HPDE6-E6E7 (cell line): ENCODE measurements at regions not wholly inside any gene's neighbourhood (a gene's known extent, or its start where the extent isn't known, plus 50 kb on each side); places are given as distances from the start of the nearest gene placed in this dataset.
A peak's percentile ranks its signal among the peaks of the same experiment; 100 is the strongest.
"Not testable (repeated sequence)": the region's sequence is repeated elsewhere in the genome, so short reads cannot be mapped to it uniquely, and the experiment has no call there.

Experiments
- DNase-seq: peaks from one replicate; pipeline ENCODE4 v3.0.0; 2011; ENCODE audit warnings: missing footprints; ENCODE audit errors: extremely low spot score

DNA sequence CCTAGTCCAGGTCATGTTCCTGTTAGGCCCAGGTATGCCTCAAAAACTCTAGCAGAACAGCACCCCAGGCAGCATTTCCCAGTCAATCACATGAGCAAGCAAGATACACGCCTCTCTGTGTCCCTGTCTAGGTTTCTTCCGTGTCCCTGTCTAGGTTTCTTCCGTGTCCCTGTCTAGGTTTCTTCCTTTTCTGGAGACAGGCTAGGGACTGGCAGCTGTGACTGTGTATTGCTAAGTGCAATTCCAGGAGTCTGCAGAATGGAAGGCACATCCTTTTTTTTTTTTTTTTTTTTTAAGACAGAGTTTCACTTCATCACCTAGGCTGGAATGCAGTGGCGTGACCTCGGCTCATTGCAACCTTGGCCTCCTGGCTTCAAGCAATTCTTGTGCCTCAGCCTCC, 77.6 kb downstream of the SETD4 start:
- no peak for DNase-seq

DNA sequence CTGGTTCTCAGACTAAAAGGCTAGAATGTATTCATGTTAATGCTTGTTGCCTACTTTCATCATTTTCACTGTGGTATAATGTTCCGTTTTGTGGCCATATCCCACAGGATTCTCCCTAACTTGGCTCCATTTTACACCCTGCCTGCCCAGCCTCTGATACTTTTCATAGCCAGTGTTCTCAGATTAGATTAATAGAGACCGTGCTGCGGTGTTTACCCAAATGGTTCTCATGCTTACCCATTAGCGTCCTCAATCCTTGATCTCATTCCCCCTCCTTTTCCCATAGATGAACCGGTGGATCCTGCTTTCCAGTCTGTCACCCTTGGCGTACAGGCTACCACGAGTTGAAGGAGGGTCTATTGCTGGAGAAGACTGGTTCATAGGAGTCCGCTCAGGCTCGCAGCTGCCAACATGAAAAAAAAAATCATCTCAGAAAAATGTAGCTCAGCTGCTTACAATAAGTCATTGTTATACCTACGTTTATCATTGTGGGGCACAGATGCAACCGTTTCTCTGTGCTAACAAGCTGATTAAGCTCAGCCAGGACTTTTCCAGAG, 78.7 kb downstream of the SETD4 start:
- DNase-seq: no peak

DNA sequence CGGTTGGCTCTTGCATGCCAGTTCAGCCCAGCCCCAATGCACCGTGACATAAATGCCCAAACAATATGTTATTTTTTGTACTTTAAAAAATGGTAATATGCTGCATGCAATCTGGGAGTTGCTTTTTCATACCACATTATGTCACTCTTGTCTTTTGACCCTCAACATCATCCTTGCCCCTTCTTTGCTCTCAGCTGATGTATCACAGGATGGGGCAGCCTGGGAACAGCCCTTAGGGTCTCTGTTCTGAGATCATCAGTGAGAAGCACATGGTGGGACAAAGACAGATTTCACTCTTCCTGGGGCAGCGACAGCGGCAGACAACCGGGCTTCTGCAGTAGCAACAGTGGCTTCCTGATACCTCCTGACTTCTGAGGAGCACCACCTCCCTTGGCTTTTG, 79.5 kb downstream of the SETD4 start:
- no peak for DNase-seq

DNA sequence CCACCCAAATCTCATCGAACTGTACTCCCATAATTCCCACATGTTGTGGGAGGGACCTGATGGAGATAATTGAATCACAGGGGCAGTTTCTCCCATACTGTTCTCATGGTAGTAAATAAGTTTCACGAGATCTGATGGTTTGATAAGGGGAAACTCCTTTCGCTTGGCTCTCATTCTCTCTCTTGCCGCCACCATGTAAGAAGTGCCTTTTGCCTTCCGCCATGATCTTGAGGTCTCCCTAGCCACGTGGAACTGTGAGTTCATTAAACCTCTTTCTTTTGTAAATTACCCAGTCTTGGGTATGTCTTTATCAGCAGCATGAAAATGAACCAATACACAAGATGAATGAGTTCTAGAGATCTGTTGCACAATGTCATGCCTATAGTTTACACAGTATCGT, 82.5 kb downstream of the SETD4 start:
- not testable (repeated sequence) for DNase-seq

DNA sequence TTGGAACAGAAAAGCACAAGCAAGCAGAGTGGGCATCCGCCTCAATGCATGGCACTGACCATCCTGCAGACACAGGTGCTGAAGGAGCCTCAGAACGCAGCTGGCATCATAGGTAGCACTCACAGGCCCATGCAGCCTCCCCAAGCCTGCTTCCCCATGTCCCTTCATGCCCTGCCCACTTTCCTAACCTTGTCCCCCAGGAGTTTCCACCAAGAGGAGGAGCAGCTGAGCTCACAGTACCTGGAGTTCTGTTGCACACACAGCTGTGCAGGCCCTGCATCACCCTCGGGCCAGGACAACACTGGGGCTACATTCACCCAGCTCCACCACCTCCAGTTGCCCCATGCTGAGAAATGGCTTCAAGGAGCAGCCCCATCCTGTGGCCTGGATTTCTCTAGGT, 83.4 kb downstream of the SETD4 start:
- DNase-seq: no peak

DNA sequence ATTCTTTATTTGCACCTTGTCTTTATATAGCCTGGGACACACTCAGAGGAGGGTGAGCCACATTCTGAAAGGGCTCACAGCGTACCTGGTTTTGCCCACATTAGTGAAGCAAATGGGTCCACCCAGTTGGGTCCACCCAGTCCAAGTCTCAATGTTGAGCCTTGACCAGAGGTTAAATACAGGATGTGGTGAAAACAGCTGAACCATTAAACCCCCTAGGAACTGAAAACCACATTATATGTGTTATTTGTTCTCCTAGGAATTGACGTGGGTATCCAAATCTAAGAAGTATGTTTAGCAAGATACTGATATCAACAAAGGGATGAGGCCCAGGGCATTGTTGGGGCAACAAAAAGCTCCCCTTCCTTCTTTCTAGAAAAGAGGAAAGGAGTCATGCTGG, 83.8 kb downstream of the SETD4 start:
- DNase-seq: no peak

DNA sequence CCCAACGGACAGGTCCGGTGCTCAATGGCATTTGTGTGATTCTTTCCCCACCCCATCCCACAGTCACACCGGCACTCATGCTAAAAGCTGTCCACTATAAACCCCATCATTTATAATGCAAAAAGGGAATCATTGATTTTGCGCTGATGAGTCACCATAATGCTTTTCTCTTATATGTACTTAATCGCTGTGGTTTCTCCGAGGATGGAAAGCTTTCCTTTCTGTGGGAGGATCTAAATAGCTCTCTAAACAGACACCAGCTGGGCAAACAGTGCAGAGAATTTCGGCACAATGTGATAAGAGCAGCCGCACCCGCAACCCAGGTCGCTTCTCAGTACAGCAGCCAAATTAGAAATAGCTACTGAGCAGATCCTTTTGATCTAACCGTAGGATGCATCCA, 85.6 kb downstream of the SETD4 start:
- DNase-seq: no peak

DNA sequence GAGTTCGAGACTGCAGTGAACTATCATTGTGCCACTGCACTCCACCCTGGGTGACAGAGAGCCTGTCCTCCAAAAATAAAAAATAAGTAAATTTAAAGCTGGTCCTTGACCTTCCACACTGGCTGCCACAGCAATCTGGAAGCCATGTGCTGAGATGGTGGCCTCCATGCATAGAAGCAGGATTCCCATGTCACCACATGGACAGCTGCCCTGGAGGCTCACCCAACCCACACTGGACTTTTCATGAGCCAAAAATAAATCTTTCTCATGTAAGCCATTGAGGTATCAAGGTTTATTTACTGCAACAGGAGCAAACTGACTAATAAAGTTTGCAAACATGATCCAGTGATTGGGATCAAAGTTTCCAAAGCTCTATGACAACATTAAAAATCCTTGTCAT, 88.5 kb downstream of the SETD4 start:
- no peak for DNase-seq

DNA sequence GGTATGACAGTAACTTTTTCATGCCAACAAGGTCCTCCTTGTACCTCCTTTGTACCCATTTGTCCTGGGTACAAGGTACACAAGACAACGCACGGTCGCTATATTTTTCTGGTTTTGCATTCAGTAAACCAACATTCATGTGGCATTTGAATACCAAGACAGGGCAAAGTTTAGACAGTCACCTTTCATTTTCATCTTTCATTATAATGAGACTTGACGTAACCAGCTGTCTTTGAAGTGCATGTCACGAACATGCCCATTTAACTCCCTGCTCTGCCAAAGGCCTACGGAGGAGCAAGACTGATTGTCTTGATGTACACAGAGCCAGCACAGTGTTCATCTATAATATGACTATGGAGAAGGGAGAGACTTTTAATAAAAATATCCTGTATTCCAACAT, 91.0 kb downstream of the SETD4 start:
- no peak for DNase-seq

DNA sequence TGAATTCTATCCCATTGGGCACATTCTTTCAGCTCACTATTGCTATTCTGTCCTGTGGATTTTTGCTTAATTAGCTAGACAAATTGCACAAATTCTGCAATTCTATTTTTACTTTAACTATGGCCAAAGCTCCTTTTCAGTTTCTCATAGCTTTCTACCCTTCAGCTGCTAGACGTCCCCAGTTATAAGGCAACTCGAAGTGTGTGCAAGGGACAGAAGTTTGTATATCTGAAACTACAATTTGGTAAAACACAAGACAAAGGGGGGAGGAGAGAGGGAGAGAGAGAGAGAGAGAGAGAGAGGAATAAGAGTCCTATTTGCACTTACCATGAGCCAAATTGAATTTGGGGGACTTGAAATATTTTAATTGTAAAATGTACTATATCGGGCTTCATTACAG, 91.8 kb downstream of the SETD4 start:
- no peak for DNase-seq

DNA sequence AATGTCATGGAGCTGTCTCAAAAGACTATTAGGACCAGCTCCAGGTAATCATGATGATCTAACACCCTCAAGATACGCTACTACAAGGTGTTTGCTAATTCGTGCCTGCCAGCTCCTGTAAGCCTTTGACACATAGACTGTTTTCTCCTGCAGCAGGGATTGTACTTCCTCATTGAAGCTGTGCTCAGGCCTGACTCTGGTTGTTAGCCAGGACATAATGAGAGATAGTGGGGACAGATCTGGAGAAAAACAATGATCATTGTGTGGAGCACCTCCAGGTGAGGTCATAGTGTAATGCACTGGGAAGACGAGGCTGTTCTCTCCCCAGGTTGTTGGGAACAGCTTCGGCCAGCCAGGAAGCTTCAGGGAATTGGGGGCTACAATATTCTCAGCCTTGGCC, 94.6 kb downstream of the SETD4 start:
- no peak for DNase-seq

DNA sequence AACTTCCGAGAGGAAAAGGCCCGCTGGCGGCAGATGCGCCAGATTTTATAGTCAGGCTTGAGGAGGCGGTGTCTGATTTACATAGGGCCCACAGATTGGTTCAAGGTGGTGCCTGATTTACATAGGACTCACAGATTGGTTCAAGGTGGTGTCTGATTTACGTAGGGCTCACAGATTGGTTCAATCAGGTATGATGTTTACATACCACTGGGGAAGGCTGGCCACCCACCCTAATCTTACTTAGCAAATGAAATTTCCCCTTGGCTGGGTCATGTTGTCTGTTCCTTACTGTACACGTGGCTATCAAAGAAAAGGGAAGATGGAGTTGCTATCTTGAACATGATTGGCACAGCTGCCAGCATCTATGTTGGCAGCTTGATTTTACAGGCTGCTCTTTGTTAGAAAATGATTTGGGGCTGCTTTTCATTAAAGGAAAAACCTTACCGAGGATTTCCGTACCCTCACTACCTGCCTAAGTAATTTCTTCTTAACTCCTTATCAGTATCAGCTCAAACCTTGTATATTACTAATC, 96.3 kb downstream of the SETD4 start:
- no peak for DNase-seq

DNA sequence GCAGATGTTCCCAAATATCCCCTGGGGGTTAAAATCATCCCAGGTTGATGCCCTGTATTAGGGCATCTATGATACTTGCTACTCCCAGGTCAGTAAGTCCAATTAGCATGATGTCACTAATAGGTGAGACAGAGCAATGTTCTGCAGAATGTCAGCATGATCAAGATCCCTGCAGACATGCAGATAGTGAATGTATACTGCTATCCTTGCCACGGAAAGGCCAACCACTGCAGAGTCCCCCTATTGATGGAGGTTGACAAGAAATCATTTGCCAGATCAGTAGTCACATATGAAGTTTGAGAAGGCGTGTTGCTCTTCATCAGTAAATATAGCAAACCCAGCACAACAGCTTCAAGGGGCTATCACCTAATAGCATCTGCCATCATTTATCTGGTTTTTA, 97.4 kb downstream of the SETD4 start:
- no peak for DNase-seq

DNA sequence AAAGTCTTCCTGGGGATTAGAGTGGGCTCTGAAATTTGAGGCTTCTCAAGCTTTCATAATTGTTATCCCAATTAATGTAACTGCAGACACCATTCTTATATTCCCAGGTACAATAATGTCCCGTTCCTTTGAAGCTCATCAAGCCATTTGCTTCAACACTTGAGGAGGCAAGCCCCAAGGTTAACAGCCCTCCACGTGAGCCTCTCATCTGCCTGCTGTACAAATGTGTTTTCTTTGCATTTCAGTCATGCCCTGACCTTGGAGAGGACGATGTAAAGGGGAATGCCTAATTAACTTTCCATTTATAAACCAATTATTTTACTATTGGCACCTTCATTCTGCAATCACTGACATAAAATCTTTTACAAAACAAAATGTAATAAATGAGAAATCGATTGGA, 106.3 kb downstream of the SETD4 start:
- DNase-seq: no peak

DNA sequence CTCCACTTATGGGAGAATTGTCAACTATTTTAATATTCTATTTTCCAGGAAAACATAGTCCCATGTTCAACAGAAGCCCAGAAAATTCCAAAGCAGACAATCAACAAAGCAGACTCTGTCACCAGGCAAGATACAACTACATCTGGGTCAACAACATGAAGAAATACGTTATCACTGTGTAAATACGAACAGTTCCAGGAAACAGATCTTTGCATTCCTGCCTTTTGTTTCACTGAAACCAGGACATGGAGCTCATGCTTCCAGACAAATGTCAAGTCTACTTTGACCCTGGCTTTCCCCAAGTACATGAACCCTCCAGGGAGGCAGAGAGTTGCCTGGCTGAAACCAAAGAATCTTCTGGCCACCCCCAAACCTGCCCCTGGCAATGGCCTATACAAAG, 106.7 kb downstream of the SETD4 start:
- DNase-seq: no peak

DNA sequence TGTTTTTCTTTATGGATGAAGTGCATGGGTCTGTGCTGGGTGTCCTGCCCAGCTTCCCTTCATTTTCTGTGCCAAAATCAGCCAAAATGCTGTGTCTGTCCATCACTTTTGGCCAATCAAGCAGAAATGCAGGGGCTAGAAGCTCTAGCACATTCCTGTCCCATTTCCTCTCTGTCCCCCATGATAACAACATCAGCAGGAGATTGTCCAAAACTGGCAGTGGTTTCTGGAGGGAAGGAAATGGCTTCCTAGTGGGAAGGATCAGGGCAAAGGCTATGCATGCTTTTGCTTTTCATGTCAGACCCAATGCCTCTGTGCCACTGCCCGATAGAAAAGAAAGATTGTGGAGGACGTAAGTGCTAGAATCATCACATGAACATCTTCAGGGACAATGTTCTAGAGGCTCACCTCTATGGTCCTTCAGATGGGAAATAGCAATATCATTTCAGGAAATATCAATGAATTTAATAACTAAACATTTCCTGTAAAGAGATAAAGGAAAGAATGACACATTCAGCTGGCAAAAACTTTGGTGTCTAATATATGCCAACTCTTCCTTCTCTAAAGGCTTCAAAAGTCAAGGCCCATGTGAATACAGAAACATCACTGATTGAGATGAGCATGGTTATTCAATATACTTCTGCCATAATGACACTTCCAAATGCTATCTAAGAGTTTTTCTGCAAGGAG, 107.5 kb downstream of the SETD4 start:
- DNase-seq: no peak

DNA sequence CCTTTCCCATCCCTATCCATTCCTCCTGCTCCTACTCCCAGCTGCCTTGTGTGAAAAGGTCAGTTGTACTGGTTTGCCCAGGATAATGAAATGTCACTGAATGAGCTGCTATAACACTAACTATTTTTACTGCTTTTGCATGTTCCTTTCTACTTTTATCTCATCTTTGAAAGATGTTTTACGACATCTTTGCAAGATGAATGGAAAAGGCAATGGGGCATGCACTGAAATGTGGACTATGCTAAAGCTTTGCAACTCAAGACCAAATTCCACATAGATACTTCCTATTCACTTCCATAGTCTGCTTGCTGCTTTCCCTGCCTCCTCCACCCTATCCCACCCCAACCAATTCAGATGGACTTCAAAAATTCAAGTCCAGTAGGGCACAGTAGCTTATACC, 111.3 kb downstream of the SETD4 start:
- DNase-seq: no peak

DNA sequence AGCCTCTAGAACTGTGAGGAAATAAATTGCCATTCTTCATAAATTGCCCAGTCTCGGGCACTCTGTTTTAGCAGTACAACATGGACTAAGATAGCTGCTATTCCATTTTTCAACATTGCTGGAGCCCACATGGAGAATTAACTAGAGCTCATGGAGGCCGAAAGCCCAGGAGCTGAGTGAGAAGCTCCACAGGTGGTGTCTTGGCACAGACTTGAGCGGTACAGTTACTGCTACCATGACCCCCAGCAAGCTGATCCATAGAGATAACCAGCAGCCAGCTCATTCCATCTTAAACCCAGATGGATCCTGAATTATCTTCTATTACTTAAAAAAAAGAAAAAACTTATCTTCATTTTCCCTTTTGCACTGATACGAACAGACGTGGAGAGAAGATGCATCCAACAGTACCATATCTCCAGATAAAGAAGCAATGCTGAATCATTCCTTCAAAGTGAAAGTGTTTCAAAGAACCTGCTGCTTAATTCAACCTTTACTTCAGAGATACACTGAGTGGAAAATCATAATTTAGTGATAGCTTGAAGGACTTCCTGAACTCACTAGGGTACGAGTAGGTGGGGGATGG, 115.1 kb downstream of the SETD4 start:
- no peak for DNase-seq

DNA sequence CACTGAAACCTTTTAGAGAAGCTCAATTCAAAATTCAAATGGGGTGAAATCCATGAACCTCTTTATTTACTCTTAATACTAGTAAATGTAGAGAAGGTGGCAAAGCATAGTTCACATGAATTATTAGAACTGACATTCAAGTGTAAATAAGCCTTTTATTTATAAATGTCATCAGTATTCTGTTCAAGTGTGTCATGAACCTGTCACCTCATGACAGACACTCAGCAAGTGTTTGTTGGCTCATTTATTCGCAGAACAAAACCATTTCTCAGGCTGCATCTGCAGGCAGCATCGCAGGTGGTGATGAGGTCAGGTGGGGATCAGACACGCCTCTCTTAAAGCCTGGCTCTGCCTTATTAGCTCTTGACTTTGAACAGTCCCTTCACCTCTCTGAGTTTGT, 116.6 kb downstream of the SETD4 start:
- DNase-seq: no peak

DNA sequence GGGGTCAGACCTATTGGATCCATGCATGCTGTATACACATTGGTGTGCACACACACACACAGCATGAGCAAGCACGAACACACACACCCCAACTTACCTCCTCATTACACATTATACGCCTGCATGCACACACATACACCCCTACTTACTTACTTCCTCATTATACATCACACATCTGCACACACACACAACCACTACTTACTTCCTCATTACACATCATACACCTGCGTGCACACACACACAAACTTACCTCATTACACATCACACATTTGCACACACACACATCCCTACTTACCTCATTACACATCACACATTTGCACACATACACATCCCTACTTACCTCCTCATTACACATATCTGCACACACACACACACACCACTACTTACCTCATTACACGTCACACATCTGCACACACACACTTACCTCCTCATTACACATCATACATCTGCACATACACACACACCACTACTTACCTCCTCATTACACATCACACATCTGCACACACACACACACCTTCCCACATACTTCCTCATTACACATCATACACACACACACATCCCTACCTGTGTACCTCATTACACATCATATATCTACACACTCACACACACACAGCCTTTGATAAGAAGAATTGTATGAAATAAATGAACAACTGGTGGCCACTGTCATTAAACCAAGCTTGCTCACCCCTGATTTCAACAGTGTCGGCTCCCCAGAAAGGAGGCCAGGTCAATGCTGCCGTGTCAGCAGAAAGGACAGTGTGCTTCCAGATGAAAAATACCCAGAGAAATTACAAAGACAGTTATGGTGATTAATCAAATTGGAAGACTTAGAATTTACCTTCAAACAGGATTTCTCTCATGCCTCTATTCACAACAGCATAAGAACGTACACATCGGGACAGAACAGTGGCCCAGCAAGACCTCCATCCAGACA, 117.8 kb downstream of the SETD4 start:
- DNase-seq: no peak

DNA sequence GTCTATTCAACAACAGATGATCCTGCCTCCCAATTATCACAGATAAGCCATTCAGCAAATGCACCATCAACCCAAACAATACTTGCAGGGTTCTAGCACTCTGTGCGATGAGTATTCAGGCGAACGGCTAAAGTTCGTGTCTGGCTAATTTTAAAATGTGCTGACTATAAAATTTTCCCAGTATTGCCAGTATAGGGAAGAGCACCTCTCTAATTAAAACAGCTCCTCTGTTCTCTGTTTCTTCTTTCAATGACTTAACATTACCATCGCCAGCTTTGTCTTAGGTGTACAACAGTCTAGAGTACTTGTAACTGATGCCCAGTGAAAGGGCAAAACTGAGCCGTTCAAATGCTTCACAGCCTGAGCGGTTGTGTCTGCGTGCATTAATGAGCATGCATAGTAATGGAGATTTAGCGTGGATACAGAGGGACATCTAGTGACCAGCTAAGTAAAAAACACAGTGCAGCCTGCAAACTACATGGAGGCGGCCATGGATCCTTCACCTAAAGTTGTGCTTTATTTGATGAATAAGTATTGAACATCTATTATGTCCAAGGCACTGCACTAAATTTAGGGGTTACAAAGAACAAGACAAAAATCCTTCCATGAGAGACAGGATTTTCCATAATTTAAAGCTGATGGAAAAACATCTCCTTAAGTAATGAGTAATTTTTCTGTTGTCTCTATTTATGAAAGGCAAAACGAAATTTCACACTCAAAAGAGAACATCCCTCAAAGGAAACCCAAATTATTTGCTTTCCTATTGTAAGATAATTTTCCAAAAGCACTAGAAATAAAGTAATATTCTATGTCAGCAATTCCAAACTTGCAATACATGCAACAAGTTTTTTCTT, 120.0 kb downstream of the SETD4 start:
- DNase-seq: peak; percentile 42
